Breast epithelium (tissue), 3 donors: ENCODE measurements at regions not wholly inside any gene's neighbourhood (a gene's known extent, or its start where the extent isn't known, plus 50 kb on each side); places are given as distances from the start of the nearest gene placed in this dataset.

Source experiments
- POLR2A ChIP-seq: fragments of 450-650 bp; IDR thresholded peaks from one replicate; pipeline ENCODE4 v1.6.1; 2016; ENCODE audit warnings: antibody characterized with exemption, mild to moderate bottlenecking, moderate library complexity
- POLR2AphosphoS5 ChIP-seq, 3 donors: sonication (generic); formaldehyde crosslinking; IDR thresholded peaks; one replicate each; pipeline ENCODE4 v1.6.1; 2017; ENCODE audit warnings: antibody characterized with exemption in 3 of 3
- TF ChIP-seq, protein P1 (sequence below), 3 donors: fragments of 450-650 bp; IDR thresholded peaks; one replicate each; pipeline ENCODE4 v1.5.1; 2016 to 2017; ENCODE audit warnings: antibody characterized with exemption in 3 of 3, mild to moderate bottlenecking in 3 of 3, moderate library complexity in 3 of 3

DNA sequence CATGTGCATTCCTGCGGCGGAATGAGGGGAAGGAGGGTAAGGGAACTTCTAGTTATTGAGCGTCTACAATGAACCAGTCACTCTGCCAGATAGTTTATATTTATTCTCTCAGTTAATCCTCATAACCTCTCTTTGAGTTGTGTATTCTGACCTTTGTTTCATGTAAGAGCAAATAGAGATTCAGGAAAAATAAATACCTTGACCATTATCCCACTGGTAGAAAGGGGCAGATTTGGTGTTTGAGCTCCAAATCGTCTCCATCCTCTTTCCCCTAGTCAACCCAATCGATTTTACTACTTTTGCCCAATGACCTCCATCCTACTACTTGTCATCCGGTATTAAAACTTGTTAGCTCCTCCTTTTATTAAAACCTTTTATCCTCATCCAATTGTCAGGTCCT is 157.1 kb upstream of the SESN3 start:
- TF ChIP-seq, protein P1, sequence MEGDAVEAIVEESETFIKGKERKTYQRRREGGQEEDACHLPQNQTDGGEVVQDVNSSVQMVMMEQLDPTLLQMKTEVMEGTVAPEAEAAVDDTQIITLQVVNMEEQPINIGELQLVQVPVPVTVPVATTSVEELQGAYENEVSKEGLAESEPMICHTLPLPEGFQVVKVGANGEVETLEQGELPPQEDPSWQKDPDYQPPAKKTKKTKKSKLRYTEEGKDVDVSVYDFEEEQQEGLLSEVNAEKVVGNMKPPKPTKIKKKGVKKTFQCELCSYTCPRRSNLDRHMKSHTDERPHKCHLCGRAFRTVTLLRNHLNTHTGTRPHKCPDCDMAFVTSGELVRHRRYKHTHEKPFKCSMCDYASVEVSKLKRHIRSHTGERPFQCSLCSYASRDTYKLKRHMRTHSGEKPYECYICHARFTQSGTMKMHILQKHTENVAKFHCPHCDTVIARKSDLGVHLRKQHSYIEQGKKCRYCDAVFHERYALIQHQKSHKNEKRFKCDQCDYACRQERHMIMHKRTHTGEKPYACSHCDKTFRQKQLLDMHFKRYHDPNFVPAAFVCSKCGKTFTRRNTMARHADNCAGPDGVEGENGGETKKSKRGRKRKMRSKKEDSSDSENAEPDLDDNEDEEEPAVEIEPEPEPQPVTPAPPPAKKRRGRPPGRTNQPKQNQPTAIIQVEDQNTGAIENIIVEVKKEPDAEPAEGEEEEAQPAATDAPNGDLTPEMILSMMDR (IDR thresholded peaks at IDR 0.05) = no peak
- no peak for TF ChIP-seq POLR2A
- TF ChIP-seq POLR2AphosphoS5 (IDR thresholded peaks at IDR 0.05) = no peak
